ENCODE measurements at regions not wholly inside any gene's neighbourhood (a gene's known extent, or its start where the extent isn't known, plus 50 kb on each side); places are given as distances from the start of the nearest gene placed in this dataset.
"Not testable (repeated sequence)": the region's sequence is repeated elsewhere in the genome, so short reads cannot be mapped to it uniquely, and the experiment has no call there.

DNA sequence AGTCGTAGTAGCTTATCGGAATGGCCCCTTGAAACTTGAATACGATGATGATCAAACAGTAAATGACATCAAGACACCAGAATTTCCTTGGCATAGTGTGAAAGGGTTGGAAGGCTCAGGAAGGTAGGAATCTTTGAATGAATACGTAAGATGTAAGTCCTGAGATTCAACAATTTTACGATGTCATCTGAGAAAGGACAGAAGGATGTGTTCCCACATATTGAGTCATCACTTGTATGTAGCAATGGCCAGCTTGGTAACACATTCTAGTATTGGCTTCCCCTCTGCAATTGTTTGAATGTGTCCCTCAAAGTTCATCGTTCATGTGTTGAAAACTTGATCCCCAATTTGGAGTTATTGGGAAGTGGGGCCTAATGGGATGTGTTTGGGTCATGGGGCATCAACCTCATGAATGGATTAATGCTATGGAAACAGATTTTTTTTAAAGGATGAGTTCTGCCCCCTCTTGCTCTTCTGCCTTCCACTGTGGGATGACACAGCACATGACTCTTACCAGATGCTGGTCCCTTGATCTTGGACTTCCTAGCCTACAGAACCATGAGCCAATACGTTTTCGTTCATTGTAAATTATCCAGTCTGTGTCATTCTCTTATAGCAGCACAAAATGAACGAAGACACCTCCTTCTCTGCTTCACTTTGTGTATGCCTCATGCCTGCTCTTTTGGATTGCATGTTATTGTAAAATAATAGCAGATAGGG, 284.6 kb downstream of the BCAT1 start:
- DNase-seq, result no peak

DNA sequence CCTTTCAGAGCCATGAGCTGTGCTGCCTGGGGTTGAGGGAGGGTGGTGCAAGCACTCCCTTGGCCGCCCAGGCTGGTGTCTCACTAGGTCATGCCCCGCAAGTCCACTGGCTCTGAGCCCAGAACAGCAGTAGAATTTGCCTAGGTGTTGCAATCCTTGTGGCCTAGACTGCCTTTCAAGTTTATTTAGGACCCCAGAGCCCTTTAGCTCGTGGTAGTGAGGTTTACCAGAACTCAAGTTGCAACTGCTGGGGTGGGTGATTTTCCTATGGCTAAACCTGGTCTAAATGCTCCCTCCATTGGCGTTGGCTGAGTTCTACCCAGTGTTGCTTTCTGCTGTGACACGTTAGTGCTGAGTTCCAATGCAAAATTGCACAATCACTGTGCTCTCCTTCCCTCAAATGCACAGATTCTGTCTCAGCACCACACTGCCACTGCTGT, 287.2 kb downstream of the BCAT1 start:
- DNase-seq, result no peak

DNA sequence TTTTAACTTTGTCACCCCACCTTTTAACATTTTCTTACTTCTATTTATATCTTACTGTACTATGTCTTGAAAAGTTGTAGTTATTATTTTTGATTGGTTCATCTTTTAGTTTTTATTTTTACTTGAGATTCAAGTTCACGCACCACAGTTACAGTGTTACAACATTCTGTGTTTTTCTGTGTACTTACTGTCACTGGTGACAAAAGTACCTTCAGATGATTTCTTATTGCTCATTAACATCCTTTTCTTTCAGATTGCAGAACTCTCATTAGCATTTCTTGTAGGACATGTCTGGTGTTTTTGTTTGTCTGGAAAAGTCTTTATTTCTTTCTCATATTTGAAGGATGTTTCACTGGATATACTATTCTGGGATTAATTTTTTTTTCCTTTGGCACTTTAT, 289.9 kb downstream of the BCAT1 start:
- DNase-seq, result no peak

DNA sequence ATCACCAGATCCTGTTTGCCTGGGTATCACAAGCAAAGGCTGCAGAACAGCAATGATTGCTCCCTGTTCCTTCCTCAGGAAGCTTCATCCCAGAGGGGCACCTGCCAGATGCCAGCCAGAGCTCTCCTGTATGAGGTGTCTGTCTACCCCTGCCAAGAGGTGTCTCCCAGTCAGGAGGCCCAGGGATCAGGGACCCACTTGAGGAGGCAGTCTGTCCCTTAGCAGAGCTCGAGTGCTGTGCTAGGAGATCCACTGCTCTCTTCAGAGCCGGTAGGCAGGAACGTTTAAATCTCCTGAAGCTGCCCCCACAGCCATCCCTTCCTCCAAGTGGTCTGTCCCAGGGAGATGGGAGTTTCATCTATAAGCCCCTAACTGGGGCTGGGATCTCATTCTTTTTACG, 294.6 kb downstream of the BCAT1 start:
- DNase-seq, result not testable (repeated sequence)

DNA sequence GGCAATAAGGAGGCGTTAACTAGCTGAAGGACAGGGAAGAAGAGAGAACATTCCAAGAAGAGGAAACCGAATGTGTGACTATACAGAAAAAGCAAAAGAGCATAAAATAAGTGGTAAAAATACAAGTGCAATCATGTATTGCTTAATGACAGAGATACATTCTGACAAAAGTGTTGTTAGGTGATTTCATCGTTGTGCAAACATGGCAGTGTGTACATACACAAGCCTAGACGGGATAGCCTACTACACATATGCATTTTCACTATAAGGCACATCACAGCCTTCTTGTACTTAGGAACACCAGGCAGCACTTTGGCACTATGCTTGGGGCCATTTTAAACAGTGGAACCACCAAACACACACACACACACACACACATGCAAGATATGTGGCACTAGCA, 299.3 kb downstream of the BCAT1 start:
- DNase-seq, result no peak

DNA sequence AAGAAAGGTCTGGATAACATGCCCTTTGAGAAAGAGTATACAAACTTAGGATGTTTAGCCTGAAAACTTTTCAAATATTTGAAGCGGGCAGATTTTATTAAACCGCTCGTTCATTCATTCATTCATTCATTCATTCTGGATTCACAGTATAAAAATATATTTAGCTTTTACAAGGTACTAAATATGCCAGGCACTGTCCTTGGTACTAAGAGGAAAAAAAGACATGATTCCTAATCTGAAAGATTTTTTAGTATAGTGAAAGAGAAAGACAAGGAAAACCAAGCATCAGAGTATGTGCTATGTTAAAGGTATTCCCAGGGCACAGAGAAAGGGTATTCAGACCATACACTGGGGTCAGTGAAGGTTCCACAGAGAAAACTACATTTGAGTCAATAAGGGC, 299.7 kb downstream of the BCAT1 start:
- no peak for DNase-seq

DNA sequence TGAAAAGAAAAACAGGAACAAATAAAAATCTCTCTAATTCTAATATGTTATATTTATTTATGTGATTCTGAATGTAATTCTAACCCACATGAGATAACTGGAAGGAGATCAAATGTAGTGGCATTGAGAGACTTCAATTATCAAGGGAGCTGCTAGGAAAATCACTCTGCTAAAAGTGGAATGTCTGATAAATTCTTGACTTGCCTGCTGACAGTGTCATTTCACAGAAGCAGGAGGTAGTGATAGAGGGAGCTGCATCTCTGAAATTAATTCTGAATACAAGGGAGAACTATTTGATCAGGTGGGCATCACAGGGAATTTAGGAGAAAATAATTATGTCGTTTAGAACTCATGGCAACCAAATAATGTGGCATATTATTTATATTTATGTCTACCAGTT, 303.6 kb downstream of the BCAT1 start:
- no peak for DNase-seq

DNA sequence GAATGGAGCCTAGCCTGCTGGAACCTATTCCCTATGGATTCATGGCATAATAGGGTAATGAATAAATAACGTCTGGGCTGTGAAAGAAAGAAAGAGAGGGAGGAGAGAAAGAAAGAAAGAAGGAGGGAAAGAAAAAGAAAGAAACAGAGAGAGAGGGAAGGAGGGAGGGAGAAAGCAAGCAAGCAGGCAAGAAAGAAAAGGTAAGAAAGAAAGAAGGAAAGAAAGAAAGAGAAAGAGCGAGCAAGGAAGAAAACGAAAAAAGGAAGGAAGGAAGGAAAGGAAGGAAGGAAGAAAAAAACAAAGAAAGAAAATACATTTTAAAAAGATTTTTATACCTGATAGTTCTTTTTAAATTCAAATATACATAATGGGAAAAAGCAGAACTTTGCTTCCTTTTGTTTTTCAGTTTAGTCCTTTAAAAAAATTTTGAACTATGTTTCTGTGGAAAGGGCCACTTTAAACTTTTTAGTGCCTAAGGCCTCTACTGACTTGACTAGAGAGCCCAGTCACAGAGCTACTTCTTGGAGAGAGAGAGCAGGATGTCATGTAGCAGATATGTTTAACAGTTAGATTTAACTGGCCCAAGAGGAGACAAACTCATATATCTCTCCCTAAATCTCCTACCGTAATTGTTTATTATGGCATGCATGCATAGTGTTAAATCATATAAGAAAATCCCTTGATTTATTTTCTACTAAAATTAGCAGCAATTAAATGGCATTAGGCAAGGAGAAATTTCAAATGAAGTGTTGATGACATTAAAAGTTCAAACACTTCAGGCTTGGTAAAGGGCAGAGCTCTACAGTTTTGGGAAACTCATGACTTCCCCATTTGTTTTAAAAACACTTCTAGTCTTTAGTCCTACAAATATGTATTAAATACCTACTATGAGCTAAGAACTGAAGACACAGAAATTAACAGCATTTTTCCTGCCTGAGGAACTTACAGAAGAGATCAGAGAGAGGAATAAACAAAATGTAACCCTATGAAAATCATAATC, 305.5 kb downstream of the BCAT1 start:
- DNase-seq, result no peak

DNA sequence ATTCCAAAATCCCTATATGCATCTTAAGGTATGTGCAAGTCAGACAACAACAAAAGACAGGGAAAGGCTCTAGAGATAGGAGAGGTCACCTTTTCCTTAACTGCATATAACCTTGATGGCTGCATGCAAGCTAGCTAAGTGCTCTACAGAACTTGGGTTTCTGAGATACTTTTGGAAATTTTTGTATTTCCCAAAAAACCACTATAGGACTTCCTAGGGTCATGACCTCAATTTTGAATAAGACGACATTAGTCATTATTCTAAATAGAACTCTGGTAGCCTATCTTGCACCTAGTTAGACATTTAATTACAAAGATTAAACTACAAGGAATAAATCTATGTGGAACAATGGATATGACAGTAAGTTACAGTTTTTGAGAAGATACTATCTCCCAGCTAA, 309.3 kb downstream of the BCAT1 start:
- DNase-seq, result no peak

DNA sequence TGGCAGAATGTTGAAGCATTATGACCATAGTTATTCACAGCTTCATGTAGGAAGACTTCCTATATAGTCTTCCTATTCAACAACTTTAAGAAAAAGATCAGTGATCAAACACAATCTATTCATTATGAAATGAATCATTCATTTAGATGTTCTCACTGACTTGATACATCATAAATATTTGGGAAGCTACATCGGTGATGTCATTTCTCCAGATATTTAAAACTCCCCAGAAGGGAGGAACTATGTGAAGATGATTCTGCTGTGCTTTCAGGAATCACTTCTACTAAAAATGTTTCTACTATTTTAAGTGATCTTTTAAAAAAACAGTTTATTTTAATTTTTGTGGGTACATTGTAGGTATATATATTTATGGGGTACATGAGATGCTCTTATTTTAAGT, 316.4 kb downstream of the BCAT1 start:
- no peak for DNase-seq

DNA sequence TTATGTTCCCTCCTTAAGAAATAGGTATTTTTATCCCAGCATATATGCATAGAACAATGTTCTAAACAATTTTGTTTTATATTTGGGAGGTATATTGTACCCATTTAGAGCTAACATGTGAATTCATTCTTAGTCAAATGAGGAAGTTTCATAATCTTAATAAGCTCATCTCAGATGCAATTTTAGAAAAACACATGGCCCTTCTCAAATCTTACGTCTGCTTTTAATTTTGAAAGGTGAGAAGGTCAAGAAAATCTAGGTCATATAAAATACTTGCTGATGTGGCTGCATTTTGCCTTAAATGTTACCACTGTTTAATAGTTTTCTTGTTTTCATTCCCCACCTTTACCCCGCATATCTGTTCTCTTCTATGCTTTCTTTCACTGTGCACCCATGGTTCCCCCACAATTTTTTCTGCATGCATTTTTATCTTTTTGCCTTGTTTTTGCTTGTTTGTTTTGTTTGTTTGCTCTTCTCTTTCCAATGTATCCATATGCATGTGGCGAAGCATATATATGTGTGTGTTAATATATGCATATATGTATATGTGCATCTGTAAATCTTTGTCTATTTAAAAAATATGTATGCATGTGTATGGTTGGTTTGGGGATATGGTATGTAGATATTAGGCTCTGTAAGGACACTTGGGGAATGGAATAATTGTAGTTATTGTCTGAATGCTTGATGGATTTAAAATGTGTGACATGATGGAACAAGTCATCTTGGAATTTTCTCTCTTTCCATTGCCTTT, 317.1 kb downstream of the BCAT1 start:
- no peak for DNase-seq

DNA sequence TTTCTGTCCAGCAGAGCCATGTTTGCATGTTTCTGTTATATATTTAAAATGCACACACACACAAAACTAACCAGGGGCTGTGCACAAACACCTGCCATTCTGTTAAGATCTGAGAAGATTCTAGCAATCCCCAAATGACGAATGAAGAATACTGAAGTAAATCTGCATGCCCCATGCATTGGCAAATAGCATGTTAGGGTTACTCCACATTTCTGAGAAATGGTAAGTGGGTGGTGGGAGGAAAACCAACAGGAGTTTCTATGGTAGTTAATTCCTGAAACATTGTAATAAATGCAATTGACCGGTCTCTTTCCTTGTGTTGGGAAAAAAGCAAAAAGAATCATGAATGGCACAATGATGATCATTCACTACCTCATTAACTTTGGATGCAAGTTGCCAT, 318.0 kb downstream of the BCAT1 start:
- DNase-seq, result no peak

DNA sequence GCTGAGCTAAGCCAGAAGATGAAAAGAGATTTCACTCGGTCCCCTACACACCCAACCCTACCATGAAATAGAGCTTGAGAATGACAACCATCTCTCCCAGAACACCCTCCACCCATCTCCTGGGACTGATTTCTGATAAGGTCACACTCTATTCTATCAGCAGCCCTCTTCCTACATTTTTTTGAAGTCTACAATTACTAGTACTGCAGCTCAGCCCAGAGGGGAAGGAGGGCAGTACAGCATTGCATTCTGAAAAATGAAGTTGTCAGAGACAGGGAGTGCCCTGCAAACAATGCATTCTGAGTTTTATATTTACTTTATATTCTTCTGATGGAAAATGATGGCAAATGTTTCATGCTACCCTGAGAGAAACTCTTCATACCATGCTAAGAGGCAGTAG, 318.5 kb downstream of the BCAT1 start:
- no peak for DNase-seq

DNA sequence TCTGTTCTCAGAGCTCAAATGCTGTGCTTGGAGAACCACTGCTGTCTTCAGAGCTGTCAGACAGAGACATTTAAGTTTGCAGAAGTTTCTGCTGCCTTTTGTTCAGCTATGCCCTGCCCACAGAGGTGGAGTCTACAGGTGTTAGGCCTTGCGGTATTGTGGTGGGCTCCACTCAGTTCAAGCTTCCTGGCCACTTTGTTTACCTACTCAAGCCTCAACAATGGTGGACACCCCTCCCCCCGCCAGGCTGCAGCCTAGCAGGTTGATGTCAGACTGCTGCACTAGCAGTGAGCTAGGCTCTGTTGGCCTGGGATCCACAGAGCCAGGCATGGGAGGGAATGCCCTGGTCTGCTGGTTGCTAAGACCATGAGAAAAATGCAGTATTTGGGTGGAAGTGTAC, 323.8 kb downstream of the BCAT1 start:
- DNase-seq, result no peak

DNA sequence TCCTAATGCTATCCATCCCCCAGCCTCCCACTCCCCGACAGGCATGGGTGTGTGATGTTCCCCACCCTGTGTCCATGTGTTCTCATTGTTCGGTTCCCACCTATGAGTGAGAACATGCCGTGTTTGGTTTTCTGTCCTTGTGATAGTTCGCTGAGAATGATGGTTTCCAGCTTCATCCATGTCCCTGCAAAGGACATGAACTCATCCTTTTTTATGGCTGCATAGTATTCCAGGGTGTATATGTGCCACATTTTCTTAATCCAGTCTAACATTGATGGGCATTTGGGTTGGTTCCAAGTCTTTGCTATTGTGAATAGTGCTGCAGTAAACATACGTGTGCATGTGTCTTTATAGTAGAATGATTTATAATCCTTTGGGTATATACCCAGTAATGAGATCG, 328.9 kb downstream of the BCAT1 start:
- DNase-seq, result not testable (repeated sequence)

DNA sequence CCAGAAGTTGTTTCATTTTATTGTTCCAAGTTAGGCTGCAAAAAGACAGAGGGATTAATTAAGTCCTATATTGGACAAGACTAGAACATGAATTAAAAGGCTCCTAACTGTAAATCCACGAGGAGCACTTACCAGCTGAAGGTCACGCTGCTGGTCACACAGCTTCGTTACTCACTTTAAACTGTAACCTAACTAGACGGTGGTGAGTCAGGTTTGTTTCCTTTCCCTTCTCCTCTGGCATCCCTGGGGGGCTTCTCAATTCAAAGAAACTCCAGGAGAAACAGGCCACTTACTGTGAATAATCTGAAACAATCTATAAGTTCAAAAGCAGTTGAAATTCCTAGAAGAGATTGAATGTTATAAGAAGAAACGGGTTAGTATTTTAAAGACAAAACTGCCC, 331.4 kb downstream of the BCAT1 start:
- DNase-seq, result no peak

DNA sequence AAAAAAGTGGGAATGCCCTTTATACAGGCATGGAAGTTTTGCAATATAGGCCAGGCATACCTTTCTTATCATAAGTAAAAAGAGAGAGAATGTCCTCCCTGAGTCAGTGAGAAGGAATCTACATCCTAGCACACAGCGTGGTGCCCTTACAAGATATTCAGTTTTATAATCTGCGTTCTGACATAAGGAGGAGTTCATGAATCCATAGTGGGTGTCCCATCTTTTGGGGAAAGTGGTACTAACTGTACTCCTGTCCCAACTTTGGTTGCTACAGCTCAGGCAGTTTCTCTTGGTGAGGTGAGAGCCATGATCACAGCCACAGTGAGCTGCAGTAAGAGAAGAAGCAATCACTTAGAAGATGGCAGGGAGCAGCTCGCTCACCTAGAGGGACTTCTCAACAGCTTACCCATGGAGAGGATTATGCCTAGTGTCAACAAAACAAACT, 332.9 kb downstream of the BCAT1 start:
- DNase-seq, result no peak

DNA sequence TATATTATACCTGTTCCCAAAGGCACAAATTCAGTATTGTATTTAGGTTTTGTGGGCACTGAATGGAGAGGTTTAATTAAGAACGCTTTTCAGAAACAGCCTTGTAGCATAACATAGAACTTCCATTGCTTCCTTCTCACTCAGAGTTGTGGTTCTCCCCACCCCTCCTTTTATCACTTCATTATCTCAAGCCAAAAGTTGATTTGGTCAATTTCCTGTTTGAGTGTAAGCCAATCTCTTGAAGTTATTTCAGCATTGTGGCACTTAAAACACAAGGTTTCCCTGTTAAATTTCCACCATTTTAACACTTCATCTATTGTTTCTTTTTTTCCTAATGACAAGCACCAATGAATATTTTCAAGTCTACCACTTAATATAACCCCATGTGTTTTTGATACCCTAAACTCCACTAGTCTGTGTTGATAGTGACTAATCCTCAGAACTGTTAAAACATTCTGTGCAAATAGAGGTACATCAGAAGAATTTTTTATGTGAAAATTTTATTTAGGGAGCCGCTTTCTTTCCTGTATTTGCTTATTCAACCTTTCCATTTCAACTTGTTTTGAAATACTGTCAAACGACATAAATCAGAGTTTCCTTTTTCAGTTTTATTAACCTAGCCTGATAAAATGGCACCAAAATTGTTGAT, 340.1 kb downstream of the BCAT1 start:
- DNase-seq, result no peak

DNA sequence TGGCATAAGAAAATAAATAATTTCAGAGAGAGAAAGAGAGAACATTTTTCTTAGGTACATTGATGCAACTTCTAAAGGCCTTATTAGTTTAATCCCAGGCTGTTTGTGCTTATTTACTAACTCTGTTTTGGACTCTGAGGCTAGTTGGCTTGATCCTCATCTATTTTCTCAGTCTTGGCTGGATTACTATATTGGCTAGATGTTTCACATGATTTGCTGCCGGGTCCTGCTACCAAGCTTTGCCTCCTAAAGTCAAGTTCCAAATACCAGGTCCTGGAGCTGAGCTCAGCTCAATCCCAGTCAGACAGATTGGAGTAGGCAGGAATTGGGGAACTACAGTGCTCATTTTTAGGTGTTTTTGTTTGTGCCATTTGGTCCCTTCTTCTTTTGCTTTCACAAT, 340.8 kb downstream of the BCAT1 start:
- DNase-seq, result no peak

DNA sequence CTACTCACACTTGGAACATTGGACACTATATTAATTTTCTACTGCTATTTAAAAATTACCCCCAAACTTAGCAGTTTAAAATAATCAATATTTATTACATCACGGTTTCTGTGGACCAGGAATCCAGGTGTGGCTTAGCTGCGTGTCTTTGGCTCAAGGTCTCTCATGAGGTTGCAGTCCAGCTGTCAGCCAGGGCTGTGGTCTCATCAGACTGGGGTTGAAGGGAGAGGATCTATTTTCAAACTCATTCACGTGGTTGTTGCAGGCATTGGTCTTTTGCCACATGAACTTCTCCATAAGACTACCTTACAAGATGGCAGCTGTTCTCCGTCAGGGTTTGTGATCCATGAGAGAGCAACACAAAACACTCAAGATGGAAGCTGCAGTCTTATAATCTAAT, 343.0 kb downstream of the BCAT1 start:
- DNase-seq, result no peak

DNA sequence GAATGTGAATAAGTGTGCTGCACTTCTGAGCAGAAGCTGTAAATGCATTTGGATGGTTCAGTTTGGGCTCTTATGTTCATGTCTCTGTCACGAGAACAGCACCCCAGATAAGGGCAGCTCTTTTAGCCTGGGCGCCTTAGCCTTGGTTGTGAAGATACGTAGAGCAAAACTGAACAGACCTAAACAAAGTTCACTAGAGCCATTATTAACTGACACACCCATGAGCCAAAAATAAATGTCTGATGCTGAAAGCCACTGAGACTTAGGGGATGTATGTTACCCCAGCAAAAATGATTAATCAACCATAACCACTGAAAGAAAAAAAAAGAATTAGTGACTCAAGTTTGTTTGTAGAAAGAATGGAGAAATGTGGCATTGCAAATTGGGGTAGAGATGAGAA, 343.4 kb downstream of the BCAT1 start:
- DNase-seq, result no peak

DNA sequence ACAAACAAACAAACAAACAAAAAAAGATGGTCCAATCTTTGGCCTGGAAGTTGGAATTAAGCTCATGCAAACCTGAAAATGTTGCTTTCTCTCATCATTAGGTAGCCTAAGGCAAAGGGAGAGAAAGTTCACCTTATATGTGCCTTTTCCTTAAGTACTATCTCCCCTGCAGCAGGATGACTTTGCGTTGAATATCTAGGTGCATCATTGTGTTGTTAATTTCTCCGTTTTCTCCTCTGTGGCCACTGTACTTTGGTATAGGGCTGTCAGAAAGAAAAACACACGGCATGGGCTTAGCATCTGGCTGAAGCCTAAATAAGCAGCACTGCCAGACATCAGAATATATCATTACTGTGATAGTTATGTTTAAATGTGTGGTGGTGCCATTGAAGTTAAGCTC, 345.5 kb downstream of the BCAT1 start:
- no peak for DNase-seq

DNA sequence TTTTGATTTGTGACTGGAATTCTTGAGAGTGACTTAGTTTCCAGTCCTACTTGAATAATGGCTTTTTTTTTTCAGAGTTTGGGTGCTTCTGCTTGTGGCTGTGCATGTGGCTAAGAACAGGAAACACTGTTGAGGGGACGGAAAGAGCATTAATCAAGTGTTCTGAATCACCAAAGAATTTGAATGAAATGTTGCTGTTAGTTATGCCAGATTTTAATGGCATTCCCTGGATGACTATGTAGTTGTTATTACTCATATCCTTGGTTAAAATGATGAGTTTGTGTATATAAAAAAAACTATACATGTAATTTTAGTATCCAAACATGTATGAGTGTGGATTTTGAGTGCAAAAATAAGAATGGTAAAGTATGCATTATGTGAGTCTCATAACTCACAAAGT, 347.9 kb downstream of the BCAT1 start:
- no peak for DNase-seq

Measured in NCI-H1417 treated with DMSO at 0.1 percent for 48 hours (cell line).